Inflammatory macrophage treated with lipopolysaccharide for 1 hour (primary cell): ENCODE measurements at regions not wholly inside any gene's neighbourhood (a gene's known extent, or its start where the extent isn't known, plus 50 kb on each side); places are given as distances from the start of the nearest gene placed in this dataset.
"Not testable (repeated sequence)": the region's sequence is repeated elsewhere in the genome, so short reads cannot be mapped to it uniquely, and the experiment has no call there.

ENCODE experiments used
- DNase-seq, 2 donors: peaks; one replicate each; pipeline ENCODE4 v3.0.0-alpha.2; 2020 to 2022

DNA sequence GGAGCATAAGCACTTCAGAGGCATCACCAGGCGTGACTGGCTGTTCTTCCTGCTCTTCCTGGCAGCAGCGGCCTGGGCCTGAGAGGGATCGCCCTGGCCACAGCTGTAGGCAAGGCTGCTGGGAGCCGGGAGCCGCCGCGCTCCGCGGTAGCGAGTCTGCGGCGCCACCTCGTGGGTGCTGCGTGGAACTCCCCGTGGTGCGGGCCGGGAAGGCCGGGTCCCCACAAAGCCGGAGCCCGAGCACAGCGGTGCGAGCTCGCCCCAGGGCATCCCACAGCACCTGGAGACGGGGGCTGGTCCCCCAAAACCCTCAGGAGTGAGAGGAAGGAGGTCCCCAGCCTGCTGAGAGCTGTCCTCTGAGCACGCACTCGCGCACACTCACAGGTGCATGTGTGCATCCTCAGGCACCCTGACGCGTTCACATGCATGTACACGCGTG lies 1546.5 kb downstream of the RPIA start:
- peak in 1 of 2 donors; percentile 6 for DNase-seq

DNA sequence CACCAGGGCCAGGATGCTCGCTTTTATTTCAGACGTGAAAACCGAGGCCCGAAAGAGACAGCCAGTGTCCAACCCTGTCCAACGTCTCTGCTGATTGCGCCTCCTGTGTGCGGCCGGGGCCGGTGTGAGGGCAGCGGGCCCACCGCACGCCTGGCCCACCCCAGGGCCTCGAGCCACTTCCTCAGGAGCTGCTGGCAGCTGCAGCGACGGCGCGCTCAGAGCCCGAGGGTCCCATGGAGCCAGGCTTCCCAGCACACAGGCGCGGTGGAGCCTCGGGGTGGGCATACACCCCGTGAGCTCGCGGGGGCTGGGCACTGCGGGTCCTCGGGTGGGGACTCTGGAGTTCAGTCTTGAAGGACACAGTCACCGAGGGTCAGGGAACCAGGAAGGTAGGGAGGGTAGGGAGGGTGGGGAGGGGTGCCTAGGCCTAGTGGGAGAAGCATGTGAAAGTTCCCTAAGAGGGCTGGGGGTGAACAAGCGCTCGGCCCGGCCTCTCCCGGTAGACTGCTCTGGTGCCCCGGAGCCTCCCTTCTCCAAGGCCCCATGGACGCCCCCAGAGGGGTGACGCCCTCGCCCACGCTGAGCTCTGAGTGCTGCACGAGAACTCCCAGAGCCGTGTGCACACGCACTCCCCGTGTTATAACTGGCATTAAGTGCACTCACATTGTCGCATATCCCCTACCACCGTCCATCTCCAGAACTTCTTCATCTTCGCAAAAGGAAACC lies 1547.2 kb downstream of the RPIA start:
- DNase-seq: not testable (repeated sequence)

DNA sequence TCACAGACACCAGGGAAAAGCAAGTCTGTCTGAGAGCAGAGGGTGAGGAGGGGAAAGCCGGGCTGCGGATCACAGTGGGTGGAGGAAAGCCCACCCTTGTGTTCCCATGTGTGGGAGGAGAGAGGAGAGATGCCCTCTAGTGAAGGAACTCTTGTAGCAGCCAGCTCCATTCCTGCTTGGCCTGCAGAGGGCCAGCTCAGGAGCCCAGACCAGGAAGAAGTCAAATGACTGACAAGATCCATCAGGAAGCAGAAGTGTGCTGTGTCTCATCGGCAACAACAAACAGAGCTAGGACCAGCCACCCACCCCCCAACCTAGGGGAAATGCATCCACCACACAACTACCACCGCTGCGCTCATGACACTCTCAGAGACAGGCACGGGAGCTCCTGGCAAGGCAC lies 1548.3 kb downstream of the RPIA start:
- not testable (repeated sequence) for DNase-seq

DNA sequence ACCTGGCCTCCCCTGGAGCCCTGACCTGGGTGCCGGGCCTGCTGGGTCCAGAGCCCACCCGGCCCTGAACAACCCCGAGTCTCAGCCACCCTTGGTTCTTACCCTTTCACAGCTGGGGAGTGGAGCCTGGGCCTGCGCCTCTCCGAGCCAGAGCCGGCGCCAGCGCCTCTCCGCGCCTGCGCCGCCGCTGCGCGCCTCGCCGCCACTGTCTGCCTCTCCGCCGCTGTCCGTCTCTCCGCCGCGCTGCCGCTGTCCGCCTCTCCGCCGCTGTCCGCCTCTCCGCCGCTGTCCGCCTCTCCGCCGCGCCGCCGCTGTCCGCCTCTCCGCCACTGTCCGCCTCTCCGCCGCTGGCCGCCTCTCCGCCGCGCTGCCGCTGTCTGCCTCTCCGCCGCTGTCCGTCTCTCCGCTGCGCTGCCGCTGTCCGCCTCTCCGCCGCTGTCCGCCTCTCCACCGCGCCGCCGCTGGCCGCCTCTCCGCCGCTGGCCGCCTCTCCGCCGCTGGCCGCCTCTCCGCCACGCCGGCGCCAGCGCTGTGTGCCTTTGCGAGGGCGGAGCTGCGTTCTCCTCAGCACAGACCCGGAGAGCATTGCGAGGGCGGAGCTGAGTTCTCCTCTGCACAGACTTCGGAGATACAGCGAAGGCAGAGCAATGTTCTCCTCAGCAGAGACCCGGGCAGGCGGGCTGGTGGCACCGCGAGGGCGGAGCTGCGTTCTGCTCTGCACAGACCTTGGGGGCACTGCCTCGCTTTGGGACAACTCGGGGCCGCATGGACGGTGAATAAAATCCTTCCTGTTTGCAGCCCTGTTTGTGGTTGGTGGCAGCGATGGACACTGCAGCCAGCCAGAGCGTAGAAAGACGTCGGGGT lies 1553.7 kb downstream of the RPIA start:
- DNase-seq: not testable (repeated sequence)

DNA sequence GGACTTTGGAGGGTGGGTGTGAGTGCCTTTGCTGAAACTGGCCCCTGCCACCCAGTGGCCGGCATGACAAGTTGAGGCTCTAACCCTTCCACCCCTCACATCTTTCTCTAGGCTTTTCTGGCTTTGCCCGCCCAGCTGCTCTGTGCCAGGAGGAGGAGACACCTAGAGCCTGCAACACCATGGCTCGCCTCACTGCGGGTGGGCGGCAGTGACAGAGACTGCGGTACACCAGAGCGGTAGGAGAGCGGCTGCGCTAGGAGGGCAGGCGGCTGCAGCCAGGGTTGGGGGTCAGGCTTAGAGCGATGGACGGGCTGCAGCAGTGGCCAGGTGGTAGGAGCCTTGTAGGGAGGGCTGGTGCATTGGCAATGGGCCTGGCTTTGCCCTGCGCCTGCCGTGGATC lies 1556.9 kb downstream of the RPIA start:
- not testable (repeated sequence) for DNase-seq

DNA sequence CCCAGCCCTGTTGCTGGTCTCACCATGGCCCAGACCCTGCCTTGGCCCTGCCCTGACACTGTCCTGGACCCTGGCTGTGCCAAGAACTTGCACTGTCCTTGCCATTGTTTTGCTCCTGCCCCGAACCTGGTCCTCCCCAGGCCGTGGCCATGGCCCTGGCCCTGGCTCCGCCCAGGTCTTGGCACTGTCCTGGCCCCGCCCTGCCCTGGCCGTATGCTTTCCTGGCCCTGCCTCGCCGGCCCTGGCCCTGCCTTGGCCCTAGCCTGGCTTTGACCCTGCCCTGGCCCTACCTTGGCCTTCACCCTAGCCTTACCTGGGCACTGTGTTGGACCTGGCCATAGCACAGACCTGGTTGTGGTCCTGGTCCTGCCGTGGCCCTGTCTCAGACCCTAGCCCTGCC lies 1558.9 kb downstream of the RPIA start:
- not testable (repeated sequence) for DNase-seq

DNA sequence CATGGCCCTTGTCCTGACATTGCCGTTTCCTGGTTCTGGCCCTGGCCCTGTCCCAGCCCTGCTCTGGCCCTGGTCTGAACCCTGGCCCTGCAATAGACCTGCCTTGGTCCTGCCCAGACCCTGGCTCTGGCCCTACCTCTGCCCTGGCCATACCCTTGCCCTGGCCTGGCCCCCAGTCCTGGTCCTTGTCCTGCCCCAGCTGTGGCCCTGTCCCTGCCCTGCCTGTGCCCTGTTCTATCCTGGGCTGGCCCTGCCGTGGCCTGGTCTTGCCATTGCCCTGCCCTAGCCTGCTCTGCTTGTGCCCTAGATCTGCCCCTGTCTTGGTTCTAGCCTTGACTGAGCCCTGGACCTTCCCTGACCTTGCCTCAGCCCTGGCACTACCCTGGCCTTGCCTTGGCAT lies 1560.1 kb downstream of the RPIA start:
- DNase-seq: not testable (repeated sequence)

DNA sequence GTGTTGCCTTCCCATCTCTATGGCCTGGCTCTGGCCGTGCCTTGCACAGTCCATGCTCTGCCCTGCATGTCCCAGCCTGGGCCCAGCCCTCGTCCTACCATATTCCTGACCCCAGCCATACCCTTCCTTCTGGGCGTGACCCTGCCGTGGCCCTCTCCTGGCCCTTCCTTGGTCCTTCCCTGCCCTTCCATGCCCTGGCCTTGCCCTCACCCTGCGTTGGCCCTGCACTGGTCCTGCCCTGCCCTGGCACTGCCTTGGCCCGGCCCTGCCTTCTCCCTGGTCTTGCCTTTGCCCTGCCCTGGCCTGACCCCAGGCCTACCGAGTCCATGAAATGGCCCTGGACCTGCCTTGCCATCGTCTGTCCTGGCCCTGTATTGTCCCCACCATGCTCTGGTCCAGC lies 1561.8 kb downstream of the RPIA start:
- DNase-seq: not testable (repeated sequence)

DNA sequence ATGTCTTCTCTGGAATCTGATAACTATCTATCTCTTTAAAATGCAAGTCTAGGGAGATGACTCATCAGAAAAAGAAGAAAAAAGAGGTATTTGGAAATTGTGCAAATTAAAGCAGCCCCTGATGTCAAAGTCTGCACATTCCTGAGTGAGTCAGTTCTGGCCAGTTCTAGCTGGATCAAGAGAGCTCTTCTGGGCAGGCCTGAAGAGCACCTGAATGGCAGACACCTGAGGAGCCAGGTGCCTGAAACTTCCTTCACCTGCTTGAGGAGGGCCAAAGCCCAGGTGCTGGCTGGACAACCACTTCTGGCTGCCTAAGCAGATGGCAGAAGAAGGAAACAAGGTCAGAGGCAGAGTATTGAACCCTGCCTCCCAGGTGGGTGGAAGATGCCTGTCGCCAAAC lies 1575.4 kb downstream of the RPIA start:
- not testable (repeated sequence) for DNase-seq

DNA sequence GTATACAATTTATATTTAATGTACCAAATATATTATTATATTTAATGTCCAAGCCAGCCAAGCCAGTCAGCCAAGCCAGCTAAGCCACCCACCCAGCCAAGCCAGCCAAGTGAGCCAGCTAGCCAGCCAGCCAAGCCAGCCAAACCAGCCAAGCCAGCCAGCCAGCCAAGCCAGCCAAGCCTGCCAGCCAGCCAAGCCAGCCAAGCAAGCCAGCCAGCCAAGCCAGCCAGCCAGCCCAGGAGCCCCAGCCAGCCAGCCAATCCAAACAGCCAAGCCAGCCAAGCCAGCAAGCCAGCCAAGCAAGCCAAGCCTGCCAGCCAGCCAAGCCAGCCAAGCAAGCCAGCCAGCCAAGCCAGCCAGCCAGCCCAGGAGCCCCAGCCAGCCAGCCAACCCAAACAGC lies 1596.3 kb downstream of the RPIA start:
- not testable (repeated sequence) for DNase-seq

DNA sequence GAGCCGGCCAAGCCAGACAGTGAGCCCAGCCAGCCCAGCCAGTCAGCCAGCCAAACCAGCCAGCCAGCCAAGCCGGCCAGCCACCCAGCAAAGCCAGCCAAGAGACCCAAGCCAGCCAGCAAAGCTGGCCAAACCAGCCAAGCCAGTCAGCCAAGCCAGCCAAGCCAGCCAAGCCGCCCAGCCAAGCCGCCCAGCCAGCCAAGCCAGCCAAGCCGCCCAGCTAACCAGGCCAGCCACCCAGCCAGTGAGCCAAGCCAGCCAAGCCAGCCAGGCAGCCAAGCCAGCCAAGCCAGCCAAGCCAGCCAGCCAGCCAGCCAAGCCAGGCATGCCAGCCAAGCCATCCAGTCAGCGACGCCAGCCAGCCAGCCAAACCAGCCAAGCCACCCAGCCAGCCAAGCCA lies 1596.9 kb downstream of the RPIA start:
- DNase-seq: not testable (repeated sequence)

DNA sequence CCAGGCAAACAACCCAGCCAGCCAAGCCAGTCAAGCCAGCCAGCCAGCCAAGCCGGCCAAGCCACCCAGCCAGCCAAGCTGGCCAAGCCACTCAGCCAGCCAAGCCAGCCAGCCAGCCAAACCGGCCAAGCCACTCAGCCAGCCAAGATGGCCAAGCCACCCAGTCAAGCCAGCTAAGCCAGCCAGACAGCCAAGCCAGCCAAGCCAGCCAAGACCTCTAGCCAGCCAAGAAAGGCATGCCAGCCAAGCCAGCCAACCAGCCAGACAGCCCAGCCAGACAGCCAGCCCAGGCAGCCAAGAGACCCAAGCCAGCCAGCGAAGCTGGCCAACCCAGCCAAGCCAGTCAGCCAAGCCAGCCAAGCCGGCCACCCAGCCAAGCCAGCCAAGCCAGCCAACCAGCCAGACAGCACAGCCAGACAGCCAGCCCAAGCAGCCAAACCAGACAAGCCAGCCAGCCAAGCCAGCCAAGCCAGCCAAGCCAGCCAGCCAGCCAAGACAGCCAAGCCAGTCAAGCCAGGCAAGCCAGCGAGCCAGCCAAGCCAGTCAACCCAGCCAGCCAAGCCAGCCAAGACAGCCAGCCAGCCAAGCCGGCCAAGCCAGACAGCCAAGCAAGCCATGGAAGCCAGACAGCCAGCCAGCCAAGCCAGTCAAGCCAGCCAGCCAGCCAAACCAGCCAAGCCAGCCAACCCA lies 1598.0 kb downstream of the RPIA start:
- DNase-seq: not testable (repeated sequence)

DNA sequence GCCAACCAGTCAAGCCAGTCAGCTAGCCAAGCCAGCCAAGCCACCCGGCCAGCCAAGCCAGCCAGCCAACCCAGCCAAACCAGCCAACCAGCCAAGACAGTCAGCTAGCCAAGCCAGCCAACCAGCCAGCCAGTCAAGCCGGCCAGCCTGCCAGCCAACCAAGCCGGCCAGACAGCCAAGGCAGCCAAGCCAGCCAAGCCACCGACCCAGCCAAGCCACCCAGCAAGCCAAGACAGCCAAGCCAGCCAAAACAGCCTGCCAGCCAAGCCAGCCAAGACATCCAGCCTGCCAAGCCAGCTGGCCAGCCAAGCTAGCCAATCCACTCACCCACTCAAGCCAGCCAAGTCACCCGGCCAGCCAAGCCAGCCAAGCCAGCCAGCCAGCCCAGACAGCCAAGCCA lies 1599.2 kb downstream of the RPIA start:
- DNase-seq: not testable (repeated sequence)

DNA sequence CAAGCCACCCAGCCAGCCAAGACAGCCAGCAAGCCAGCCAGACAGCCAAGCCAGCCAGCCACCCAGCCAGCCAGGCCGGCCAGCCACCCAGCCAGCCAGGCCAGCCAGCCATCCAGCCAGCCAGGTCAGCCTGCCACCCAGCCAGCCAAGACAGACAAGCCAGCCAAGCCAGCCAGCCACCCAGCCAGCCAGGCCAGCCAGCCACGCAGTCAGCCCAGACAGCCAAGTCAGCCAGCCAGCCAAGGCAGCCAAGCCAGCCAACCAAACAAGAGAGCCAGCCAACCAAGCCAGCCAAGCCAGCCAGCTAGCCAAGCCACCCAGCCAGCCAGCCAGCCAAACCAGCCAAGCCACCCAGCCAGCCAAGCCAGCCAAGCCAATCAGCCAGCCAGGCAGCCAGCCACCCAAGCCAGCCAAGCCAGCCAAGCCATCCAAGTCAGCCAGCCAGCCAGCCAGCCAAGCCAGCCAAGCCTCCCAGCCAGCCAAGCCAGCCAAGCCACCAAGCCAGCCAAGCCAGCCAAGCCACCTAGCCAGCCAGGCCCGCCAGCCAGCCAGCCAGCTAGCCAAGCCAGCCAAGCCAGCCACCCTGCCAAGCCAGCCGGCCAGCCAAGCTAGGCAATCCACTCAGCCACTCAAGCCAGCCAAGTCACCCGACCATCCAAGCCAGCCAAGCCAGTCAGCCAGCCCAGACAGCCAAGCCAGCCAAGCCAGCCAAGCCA lies 1599.9 kb downstream of the RPIA start:
- DNase-seq: not testable (repeated sequence)

DNA sequence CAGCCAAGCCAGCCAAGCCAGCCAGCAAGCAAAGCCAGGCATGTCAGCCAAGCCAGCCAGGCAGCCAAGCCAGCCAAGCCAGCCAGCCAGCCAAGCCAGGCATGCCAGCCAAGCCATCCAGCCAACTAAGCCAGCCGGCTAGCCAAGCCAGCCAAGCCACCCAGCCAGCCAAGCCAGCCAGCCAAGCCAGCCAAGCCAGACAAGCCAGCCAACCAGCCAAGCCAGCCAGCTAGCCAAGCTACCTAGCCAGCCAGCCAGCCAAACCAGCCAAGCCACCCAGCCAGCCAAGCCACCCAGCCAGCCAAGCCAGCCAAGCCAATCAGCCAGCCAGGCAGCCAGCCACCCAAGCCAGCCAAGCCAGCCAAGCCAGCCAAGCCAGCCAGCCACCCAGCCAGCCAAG lies 1600.5 kb downstream of the RPIA start:
- not testable (repeated sequence) for DNase-seq

DNA sequence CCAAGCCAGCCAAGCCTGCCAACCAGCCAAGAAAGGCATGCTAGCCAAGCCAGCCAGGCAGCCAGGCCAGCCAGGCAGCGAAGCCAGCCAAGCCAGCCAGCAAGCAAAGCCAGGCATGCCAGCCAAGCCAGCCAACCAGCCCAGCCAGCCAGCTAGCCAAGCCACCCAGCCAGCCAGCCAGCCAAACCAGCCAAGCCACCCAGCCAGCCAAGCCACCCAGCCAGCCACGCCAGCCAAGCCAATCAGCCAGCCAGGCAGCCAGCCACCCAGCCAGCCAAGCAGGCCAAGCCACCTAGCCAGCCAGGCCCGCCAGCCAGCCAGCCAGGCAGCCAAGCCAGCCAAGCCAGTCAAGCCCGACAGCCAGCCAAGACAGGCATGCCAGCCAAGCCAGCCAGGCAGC lies 1601.0 kb downstream of the RPIA start:
- DNase-seq: not testable (repeated sequence)

DNA sequence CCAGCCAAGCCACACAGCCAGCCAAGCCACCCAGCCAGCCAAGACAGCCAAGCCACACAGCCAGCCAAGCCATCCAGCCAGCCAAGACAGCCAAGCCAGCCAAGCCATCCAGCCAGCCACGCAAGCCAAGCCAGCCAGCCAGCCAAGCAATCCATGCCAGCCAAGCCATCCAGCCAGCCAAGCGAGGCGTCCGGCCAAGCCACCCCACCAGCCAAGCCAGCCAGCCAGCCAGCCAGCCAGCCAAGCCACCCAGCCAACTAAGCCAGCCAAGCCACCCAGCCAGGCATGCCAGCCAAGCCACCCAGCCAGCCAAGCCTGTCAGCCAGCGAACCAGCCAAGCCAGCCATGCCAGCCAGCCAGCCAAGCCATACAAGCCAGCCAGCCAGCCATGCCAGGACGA lies 1601.8 kb downstream of the RPIA start:
- DNase-seq: not testable (repeated sequence)

DNA sequence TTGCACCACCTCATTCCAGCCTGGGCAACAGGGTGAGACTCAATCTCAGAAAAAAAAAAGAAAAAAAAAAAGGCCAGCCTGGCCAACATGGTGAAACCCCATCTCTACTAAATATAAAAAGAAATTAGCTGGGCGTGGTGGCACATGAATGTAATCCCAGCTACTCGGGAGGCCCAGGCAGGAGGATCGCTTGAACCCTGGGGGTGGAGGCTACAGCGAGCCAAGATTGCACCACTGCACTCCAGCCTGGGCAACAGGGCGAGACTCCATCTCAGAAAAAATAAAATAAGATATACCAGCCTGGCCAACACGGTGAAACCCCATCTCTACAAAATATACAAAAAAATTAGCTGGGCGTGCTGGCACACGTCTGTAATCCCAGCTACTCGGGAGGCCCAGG lies 1602.3 kb downstream of the RPIA start:
- not testable (repeated sequence) for DNase-seq

DNA sequence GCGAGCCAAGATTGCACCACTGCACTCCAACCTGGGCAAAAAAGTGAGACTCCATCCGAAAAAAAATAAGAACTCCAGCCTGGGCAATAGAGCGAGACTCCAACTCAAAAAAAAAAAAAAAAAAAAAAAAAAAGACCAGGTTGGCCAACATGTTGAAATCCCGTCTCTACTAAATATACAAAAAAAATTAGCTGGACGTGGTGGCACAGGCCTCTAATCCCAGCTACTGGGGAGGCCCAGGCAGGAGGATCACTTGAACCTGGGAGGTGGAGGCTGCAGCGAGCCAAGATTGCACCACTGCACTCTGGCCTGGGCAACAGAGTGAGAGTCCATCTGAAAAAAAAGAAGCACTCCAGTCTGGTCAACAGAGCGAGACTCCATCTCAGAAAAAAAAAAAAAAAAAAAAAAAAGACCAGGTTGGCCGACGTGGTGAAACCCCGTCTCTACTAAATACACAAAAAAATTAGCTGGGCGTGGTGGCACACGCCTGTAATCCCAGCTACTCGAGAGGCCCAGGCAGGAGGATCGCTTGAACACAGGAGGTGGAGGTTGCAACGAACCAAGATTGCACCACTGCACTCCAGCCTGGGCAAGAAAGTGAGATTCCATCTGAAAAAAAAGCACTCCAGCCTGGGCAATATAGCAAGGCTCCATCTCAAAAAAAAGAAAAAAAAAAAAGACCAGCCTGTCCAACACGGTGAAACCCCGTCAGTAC lies 1603.7 kb downstream of the RPIA start:
- DNase-seq: not testable (repeated sequence)

DNA sequence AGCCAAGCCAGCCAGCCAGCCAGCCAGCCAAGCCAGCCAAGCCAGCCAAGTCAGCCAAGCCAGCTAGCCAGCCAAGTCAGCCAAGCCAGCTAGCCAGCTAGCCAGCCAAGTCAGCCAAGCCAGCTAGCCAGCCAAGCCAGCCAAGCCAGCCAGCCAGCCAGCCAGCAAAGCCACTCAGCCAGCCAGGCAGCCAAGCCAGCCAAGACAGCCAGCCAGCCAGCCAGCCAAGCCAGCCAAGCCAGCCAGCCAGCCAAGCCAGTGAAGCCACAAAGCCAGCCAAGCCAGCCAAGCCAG lies 1605.0 kb downstream of the RPIA start:
- DNase-seq: not testable (repeated sequence)

DNA sequence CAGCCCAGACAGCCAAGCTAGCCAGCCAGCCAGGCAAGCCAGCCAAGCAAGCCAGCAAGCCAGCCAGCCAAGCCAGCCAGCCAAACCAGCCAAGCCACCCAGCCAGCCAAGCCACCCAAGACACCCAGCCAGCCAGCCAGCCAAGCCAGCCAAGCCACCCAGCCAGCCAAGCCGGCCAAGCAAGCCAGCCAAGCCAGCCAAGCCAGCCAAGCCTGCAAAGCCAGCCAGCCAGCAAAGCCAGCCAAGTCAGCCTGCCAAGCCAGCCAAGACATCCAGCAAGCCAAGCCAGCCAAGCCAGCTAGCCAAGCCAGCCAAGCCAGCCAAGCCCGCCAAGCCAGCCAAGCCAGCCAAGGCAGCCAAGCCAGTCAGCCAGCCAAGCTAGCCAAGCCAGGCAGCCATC lies 1606.2 kb downstream of the RPIA start:
- not testable (repeated sequence) for DNase-seq

DNA sequence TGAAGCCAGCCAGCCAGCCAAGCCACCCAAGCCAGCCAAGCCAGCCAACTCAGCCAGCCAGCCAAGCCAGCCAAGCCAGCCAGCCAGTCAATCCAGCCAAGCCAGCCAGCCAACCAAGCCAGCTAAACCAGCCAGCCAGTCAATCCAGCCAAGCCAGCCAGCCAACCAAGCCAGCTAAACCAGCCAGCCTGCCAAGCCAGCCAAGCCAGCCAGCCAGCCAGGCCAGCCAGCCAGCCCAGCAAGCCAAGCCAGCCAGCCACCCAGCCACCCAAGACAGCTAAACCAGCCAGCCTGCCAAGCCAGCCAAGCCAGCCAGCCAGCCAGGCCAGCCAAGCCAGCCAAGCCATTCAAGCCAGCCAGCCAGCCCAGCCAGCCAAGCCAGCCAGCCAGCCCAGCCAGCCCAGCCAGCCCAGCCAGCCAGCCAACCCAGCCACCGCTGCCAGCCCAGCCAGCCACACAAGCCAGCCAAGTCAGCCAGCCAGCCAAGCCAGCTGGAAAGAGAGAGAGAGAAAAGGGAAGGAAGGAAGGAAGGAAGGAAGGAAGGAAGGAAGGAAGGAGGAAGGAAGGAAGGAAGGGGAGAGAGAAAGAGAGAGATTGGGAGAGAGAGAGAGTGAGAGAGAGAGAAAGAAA lies 1606.8 kb downstream of the RPIA start:
- not testable (repeated sequence) for DNase-seq
